K562 (cell line): ENCODE measurements at regions not wholly inside any gene's neighbourhood (a gene's known extent, or its start where the extent isn't known, plus 50 kb on each side); places are given as distances from the start of the nearest gene placed in this dataset.

Experiments
- ATAC-seq: fragments of 200-7000 bp; cut with Tn5 transposase; 3 replicates; pipeline ENCODE4 v1.9.1; 2020; ENCODE audit warnings: moderate library complexity
- BruUV-seq: library from RNA; stranded (reverse); fragments of 400-500 nt; replicated peaks from 2 replicates; lab custom pipeline; 2021; lab: Mats Ljungman, UMichigan
- CTCF ChIA-PET: fragments of 300-600 bp; formaldehyde crosslinking; extraction: SDS; loops from one replicate; lab custom pipeline; 2021; ENCODE audit warnings: low intra/inter-chr PET ratio; lab: Yijun Ruan, JAX
- POLR2A ChIA-PET: fragments of 300-600, 350-650 bp; sonication (Branson Sonifier 250); formaldehyde crosslinking; extraction: SDS; loops from one replicate; lab custom pipeline; 2021; ENCODE audit warnings: antibody characterized with exemption, inconsistent platforms; lab: Yijun Ruan, JAX
- DNase-seq, 4 experiments: peaks; one replicate each; pipeline versions ENCODE4 v3.0.0 to v3.0.0-alpha.2; 2011 to 2018; ENCODE audit warnings: low spot score in 3 of 4, mixed read lengths in 3 of 4; ENCODE audit errors: extremely low read depth in 1 of 4
- FAIRE-seq: peaks from 2 replicates; lab custom pipeline; 2011; peaks lifted over from hg19 to GRCh38; lab: Jason Lieb, UNC
- H2AFZ ChIP-seq: 2 replicates; pipeline ENCODE4 v1.6.0; 2011; ENCODE audit warnings: low read depth, low read length, control low read depth, inconsistent platforms
- H3K27ac ChIP-seq: fragments of 200-600 bp; 3 replicates; pipeline ENCODE4 v1.8.0; 2011; ENCODE audit warnings: low read depth, mild to moderate bottlenecking, control low read depth, inconsistent platforms, low read length, moderate library complexity, mixed read lengths; ENCODE audit errors: extremely low read depth
- H3K27me3 ChIP-seq, 2 experiments: fragments of 300-600 bp in 1 of 2; 2 replicates in 1 of 2; 3 replicates in 1 of 2; pipeline versions ENCODE4 v1.6.0 to v1.8.0; 2011; ENCODE audit warnings: inconsistent platforms in 2 of 2, low read length in 2 of 2, mild to moderate bottlenecking in 1 of 2, mixed read lengths in 1 of 2, moderate library complexity in 1 of 2; ENCODE audit not compliant: control insufficient read depth in 2 of 2, insufficient read depth in 2 of 2
- H3K36me3 ChIP-seq: fragments of 300-600 bp; 3 replicates; pipeline ENCODE4 v1.8.0; 2011; ENCODE audit warnings: mild to moderate bottlenecking, low read length, inconsistent platforms; ENCODE audit not compliant: control insufficient read depth, insufficient read depth
- H3K4me1 ChIP-seq, 2 experiments: fragments of 200-600 bp in 1 of 2; replicated peaks in 1 of 2; 2 replicates in 1 of 2; 3 replicates in 1 of 2; pipeline versions ENCODE4 v1.5.1 to v1.8.0; 2011; ENCODE audit warnings: inconsistent platforms in 2 of 2, low read length in 2 of 2, mild to moderate bottlenecking in 1 of 2, mixed read lengths in 1 of 2, moderate library complexity in 1 of 2; ENCODE audit not compliant: control insufficient read depth in 2 of 2, insufficient read depth in 2 of 2
- H3K4me2 ChIP-seq: 2 replicates; pipeline ENCODE4 v1.6.1; 2011; ENCODE audit warnings: low read length, control low read depth, inconsistent platforms, mixed read lengths; ENCODE audit not compliant: insufficient read depth
- H3K4me3 ChIP-seq: fragments of 200-600 bp; sonication (generic), shearing (Covaris generic); 2 replicates; pipeline ENCODE4 v1.5.1; 2016; ENCODE audit warnings: control low read depth, inconsistent platforms
- H3K79me2 ChIP-seq: fragments of 200-600 bp; 3 replicates; pipeline ENCODE4 v1.8.0; 2011; ENCODE audit warnings: low read length, inconsistent platforms; ENCODE audit not compliant: control insufficient read depth, insufficient read depth
- H3K9ac ChIP-seq, 2 experiments: 2 replicates each; pipeline versions ENCODE4 v1.6.0 to v1.6.1; 2011; ENCODE audit warnings: low read depth in 2 of 2, low read length in 2 of 2, control low read depth in 1 of 2, inconsistent platforms in 1 of 2, mild to moderate bottlenecking in 1 of 2, mixed read lengths in 1 of 2; ENCODE audit not compliant: insufficient read depth in 1 of 2
- H3K9me1 ChIP-seq: one replicate; pipeline ENCODE4 v1.6.0; 2011; ENCODE audit warnings: inconsistent platforms, mild to moderate bottlenecking, low read length, moderate library complexity; ENCODE audit not compliant: control insufficient read depth, insufficient read depth
- H3K9me3 ChIP-seq: replicated peaks from 2 replicates; pipeline ENCODE4 v1.5.1; 2011; ENCODE audit warnings: low read depth, low read length, inconsistent platforms; ENCODE audit not compliant: control insufficient read depth, insufficient read depth
- H4K20me1 ChIP-seq: replicated peaks from 2 replicates; pipeline ENCODE4 v1.6.1; 2011; ENCODE audit warnings: low read length, inconsistent platforms, mixed read lengths; ENCODE audit not compliant: control insufficient read depth, insufficient read depth
- LARP7 ChIP-seq: fragments of 450-650 bp; IDR thresholded peaks from 2 replicates; pipeline ENCODE4 v1.6.1; 2016
- POLR2A ChIP-seq: fragments of 450-650 bp; conservative IDR thresholded peaks from 2 replicates; pipeline ENCODE4 v1.6.1; 2016
- WGBS: fragments of 100-300 bp; shearing (Covaris generic); methylation state at CpG from one replicate; pipeline ENCODE4 v1.1.6; 2016; ENCODE audit warnings: low coverage, mixed read lengths; ENCODE audit not compliant: insufficient coverage; ENCODE audit errors: missing lambda C conversion rate; 5-methylcytosine and 5-hydroxymethylcytosine counted together
- in situ Hi-C: fragments of 300-500 bp; cut with MboI; formaldehyde crosslinking; loops from 4 replicates; pipeline ENCODE4 v1.15.0; 2018; ENCODE audit warnings: inconsistent platforms, mixed read lengths
- intact Hi-C: fragments of 100-400 bp; cut with micrococcal nuclease; formaldehyde crosslinking; loops from 2 replicates; pipeline ENCODE4 v1.14.2; 2022
- TF ChIP-seq, protein P1 (sequence below): sonication (generic); formaldehyde crosslinking; IDR thresholded peaks from 2 replicates; pipeline ENCODE4 v1.8.0; 2022; ENCODE audit warnings: mild to moderate bottlenecking, low read depth, missing genetic modification reagents
- TF ChIP-seq, protein P2 (sequence below): fragments of 450-650 bp; conservative IDR thresholded peaks from 2 replicates; pipeline ENCODE4 v1.6.1; 2016; ENCODE audit warnings: missing genetic modification characterization, low read depth, mild to moderate bottlenecking, missing compliant biosample characterization, moderate library complexity

DNA sequence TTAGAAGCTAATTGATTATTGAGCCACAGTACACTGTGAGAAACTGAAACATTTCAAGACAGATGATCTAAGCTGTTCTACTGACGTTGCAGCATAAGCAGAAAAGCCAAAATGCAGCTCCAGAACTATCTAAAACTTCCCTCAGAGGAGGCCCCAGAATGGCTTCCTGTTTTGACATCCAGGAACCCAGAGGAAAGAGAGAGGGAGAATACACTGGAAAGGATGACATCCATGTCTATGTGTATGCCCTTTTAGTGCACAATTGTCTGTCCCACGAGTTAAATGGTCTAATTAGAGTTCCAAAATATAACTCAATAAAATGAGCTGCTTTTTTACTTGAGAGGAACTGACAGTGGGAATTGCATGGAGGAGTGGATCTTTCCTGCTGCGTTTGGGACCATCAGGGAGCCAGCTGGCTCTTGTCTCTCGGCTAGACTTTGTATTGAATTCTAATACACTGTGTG is 688.1 kb downstream of the ZNF385D start:
- POLR2A ChIA-PET, result no interaction called here
- H3K4me2 ChIP-seq, result no peak overlapping the region
- no peaks in the 10 kb centered on the region for H3K27me3 ChIP-seq
- no peaks in the 10 kb centered on the region for H3K4me1 ChIP-seq
- intact Hi-C loops (no loop called here), in situ Hi-C loops (no loop called here)
- no peaks in the 10 kb centered on the region for H3K36me3 ChIP-seq
- H3K79me2 ChIP-seq, result no peaks in the 10 kb centered on the region
- H3K9ac ChIP-seq, result no peak overlapping the region
- H4K20me1 ChIP-seq, result no peaks in the 10 kb centered on the region
- ATAC-seq (no peak), FAIRE-seq (no peak), DNase-seq (no peak)
- no peak overlapping the region for H3K4me3 ChIP-seq
- CTCF ChIA-PET, result no interaction called here
- H3K9me3 ChIP-seq, result no peaks in the 10 kb centered on the region
- no peak for TF ChIP-seq LARP7
- TF ChIP-seq, protein P1, sequence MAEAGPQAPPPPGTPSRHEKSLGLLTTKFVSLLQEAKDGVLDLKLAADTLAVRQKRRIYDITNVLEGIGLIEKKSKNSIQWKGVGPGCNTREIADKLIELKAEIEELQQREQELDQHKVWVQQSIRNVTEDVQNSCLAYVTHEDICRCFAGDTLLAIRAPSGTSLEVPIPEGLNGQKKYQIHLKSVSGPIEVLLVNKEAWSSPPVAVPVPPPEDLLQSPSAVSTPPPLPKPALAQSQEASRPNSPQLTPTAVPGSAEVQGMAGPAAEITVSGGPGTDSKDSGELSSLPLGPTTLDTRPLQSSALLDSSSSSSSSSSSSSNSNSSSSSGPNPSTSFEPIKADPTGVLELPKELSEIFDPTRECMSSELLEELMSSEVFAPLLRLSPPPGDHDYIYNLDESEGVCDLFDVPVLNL (CRISPR knock-in tag), result no peak
- TF ChIP-seq POLR2A, result no peak
- no peak overlapping the region for H2AFZ ChIP-seq
- H3K9me1 ChIP-seq, result no peaks in the 10 kb centered on the region
- 1% methylated on average over 4 of the region's 4 CpGs for WGBS
- no peak overlapping the region for H3K27ac ChIP-seq
- no TSS peak for BruUV-seq

DNA sequence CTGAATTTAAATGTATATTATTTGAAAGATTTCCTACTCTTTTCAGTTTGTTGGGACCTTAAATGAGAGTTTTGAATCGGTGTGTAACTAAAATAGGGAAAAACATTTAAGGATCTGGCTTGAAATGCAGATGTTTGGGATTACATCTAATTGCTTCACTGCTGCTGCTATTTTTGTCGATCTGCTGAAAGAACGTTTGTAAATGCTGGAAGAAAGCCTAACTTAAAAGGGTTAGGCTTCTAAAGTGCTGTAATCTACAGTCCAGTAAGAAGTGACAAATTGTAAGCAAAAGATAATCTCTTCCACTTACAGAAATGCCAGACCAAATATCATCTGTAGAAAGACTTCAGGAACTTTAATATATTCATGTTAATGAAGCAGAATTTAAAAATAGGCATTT is 691.6 kb downstream of the ZNF385D start:
- Histone ChIP-seq H3K4me3 (no peak overlapping the region), H3K4me2 (no peak overlapping the region), H4K20me1 (no peaks in the 10 kb centered on the region), H3K9me3 (no peaks in the 10 kb centered on the region), H3K79me2 (no peaks in the 10 kb centered on the region), H3K27me3 (no peaks in the 10 kb centered on the region), H2AFZ (no peak overlapping the region), H3K36me3 (no peaks in the 10 kb centered on the region), H3K9me1 (no peaks in the 10 kb centered on the region), H3K4me1 (no peaks in the 10 kb centered on the region), H3K27ac (no peak overlapping the region), H3K9ac (no peak overlapping the region)
- ChIA-PET CTCF (no interaction called here), POLR2A (no interaction called here)
- no TSS peak for BruUV-seq
- intact Hi-C loops, result no loop called here
- FAIRE-seq (no peak), DNase-seq (no peak), ATAC-seq (no peak)
- in situ Hi-C loops, result no loop called here
- WGBS, result 3% methylated on average over 3 of the region's 3 CpGs
- TF ChIP-seq, protein P2, sequence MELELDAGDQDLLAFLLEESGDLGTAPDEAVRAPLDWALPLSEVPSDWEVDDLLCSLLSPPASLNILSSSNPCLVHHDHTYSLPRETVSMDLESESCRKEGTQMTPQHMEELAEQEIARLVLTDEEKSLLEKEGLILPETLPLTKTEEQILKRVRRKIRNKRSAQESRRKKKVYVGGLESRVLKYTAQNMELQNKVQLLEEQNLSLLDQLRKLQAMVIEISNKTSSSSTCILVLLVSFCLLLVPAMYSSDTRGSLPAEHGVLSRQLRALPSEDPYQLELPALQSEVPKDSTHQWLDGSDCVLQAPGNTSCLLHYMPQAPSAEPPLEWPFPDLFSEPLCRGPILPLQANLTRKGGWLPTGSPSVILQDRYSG (tag), result no peak
